SK-N-MC (cell line): ENCODE measurements at regions not wholly inside any gene's neighbourhood (a gene's known extent, or its start where the extent isn't known, plus 50 kb on each side); places are given as distances from the start of the nearest gene placed in this dataset.

Experiments used
- EZH2 ChIP-seq: fragments of 200-600 bp; sonication (generic); IDR thresholded peaks from one replicate; pipeline ENCODE4 v1.6.1; 2017; ENCODE audit warnings: antibody characterized with exemption
- FOXP2 ChIP-seq: optimal IDR thresholded peaks from 2 replicates; pipeline ENCODE3; 2011; ENCODE audit warnings: mild to moderate bottlenecking, moderate library complexity; ENCODE audit not compliant: insufficient read depth; ENCODE audit errors: extremely low read length, control extremely low read depth
- POLR2AphosphoS5 ChIP-seq: IDR thresholded peaks from 2 replicates; pipeline ENCODE4 v1.6.1; 2012; ENCODE audit warnings: mild to moderate bottlenecking, low read depth, low read length, borderline replicate concordance

DNA sequence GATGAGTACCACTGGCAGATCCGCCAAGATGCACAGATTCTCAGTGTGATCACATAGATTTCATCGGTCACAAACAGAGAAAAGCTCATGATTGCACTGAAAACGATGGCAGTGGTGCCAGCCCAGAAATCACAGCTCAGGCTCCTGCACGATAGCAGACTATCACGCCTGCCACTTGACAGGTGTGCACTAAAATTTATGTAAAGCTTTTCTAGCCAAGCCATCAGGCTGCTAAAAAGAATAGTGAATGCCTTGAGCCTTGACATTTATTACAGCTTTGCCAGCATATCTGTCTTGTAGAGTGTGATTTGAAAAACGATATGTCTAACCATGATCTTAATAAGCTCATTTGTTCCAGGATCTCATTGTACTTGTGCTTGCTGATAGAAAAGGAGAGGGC, 409.5 kb upstream of the CWC22 start:
- TF ChIP-seq FOXP2 (no peak), EZH2 (no peak), POLR2AphosphoS5 (no peak)
